Kidney tubule cell (primary cell): ENCODE measurements at regions not wholly inside any gene's neighbourhood (a gene's known extent, or its start where the extent isn't known, plus 50 kb on each side); places are given as distances from the start of the nearest gene placed in this dataset.

ENCODE experiments used
- DNase-seq: peaks from one replicate; pipeline ENCODE4 v3.0.0-alpha.2; 2018; ENCODE audit warnings: low spot score

- no peak for DNase-seq
These were observed 432.2 kb upstream of the TPM1 start for GRCh38 chr15:62610265-62610869.

GRCh38 chr15:62611002-62611401, 431.5 kb upstream of the TPM1 start:
- DNase-seq: no peak

DNA sequence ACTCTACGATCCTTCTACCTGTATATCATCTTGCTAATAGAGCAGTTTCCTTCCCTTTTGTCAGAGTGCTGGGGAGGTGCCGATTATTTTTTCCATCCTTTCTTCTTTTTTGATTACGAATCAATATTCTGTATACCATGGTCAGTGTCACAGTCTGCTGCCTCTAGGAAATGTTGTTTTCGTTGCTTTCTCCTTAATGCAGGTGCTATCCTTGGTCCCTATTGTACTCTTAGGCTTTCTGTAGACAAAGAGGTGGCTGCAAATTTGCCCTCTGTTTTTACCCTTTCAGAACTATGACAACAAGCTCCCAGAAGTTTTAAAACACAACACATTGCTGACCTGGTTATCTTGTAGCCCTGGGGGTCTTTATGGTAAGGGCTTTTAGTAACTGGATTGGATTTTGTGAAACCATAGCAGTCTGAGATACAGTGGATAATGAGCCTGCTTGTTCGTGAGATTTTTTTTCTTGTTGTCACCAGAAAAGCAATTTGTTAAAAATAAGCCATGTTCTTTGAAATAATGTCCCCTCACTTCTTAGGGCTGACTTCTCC, 430.3 kb upstream of the TPM1 start:
- DNase-seq: no peak

GRCh38 chr15:62612771-62613170, 429.8 kb upstream of the TPM1 start:
- DNase-seq: no peak

DNA sequence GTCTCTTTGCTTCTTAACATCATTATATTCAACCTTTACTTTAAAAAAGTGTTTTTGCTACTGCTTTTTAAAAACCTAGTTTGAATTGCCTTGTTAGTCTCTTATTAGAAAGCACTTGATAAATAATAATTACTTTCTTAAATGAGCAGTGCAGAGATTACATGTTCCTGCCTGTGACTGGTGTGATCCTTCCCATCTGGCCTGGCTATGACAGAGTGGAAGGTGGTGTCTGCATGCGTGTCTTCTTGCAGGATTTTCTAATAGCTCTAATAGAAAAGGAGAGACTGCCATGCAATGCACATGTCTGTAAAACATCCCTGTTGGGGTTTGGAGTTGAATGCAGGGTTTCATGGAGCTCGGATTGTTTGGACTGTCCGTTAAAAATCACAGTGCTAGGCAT, 425.8 kb upstream of the TPM1 start:
- DNase-seq: no peak

DNA sequence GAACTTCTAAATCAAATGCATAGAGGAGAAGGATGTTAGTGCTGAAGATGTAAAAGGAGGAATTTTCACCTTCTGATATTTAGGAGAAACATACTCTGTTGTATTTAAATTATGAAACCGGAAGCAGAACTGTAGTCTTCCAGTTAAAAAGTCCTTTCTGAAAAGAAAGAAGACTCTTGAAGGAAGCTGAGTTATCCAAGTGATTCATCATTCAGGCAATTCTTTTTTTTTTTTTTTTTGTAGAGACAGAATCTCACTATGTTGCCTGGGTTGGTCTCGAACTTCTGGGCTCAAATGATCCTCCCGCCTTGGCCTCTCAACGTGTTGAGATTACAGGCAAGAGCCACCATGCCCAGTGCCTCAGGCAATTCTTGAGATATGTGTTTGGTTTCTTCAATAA, 424.8 kb upstream of the TPM1 start:
- peak; percentile 10 for DNase-seq

DNA sequence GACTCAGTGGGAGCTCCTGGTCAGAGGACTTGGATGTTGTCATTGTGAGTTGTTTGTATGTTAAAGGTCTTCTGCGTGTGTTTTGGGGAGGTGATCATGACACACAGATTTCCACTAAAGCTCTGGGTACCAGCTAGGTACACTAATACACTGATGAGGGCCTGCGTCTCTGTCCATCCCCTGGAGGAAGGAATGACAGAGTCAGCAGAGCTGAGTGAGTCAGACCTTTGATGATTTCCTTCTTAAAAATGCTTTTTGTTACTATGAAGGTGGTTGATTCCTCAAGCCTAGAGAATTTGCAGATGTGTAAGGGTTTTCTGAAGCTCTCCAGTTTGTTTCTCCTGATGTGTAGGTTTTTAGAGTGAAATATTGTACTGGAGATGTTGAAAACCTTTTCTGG, 424.1 kb upstream of the TPM1 start:
- DNase-seq: peak; percentile 88

DNA sequence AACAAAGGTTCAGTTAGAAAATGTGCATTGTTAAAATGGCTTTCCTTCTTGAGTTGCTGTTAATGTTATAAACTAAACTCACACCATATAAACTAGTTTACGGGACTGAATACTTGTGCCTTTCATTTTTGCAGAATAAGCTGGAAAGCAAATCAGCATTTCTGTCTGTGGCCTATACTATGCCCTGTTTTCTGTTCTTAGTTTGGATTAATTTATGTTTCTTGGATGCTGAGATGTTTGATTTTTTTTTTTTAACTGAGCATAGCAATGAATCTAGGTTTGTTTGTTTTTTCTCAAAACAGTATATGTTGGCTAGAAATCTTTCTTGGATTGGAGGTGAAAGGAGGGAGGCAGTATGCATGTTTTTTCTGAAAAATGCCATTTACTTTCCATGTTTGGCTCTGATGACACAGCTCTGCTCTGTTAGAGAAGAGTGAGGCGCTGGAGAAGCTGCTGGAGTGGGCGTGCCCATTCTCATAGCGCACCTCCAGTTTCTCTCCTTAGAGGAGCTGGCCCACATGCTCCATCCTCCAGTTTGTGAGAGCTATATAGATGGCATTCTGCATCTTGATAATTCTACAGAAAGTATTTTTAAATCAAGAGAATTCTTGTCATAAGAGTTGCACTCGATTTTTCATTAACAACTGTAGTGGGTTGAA, 423.6 kb upstream of the TPM1 start:
- no peak for DNase-seq

DNA sequence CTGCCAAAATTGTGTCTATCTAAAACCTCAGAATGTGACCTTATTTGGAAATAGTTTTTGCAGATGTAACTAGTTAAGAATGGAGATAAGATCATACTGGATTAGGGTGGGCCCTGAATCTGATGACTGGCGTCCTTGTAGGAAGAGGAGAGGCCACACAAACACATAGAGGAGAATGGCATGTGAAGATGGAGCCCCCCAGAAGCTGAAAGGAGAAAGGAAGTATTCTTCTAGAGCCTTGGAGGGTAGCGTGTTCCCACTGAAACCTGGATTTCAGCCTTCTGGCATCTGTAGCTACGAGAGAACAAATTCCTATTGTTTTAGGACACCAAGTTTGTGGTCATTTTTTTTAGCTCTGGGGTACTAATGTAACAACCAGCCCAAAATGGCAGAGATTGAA, 423.0 kb upstream of the TPM1 start:
- no peak for DNase-seq

GRCh38 chr15:62622775-62623174, 419.8 kb upstream of the TPM1 start:
- no peak for DNase-seq

DNA sequence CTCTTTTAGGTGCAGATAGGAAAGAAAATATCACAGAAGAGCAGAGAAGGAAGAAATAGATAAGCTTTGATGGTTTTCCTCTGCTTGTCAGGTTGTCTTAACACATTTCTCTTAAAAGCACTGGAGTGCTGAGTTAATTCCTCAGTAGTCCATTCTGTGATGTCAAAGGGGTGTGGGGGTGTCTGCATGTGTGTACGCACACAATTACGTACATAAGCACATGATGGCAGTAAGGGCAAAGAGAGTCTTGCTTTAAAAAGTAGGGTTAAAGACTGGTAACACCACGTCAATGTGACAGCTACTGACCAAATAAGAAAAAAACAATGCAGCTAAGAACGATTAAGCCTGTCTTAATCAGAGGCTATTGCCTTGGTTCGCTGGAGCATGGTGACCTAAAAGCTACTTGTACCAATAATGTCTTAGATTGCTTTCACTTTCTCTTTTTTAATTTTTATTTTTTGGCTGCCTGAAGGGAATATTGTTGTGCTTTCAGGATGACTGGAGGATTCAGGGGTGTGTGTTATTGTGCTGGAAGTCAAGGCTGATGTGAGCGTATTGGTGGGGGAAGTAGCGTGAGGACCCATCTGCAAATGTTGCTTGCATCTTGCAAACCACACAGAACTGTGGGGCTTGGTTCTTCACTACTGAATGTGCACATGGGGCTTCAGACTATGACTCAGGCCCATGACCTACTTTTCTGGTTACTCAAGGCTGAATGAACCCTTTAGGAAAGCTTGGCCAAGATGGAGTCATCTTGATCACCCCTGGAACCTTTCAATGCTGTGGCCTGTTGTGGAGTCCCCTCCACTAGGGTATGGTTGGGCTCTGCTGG, 417.8 kb upstream of the TPM1 start:
- DNase-seq: peak; percentile 85

- no peak for DNase-seq
These were observed 417.0 kb upstream of the TPM1 start for GRCh38 chr15:62625429-62626033.

GRCh38 chr15:62626903-62627302, 415.6 kb upstream of the TPM1 start:
- peak; percentile 48 for DNase-seq

DNA sequence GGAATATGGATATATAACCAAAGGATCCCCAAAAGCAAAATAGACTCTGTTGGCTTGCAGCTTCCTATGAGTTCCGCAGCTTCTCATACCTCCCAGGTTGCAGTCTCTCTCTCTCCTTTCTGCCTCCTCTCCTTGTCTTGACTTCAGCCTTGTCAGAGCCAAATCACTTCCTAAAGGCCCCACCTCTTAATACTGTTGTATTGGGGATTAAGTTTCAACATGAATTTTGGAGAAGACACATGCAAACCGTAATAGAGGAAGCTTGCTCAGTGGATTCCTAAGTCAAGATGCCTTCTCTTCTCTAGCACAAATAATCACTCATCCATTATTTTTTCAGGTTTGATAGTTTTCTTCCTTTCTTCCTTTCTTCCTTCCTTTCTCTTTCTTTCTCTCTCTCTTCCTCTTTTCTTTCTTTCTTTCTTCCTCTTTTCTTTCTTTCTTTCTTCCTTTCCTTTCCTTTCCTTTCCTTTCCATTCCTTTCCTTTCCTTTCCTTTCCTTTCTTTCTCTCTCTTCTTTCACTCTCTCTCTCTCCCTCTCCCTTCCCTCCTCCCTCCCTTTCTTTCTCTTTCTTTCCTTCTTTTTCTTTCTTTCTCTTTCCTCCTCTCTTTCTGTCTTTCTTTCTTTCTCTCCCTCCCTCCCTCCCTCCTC, 411.3 kb upstream of the TPM1 start:
- no peak for DNase-seq

- DNase-seq: no peak
These were observed 405.5 kb upstream of the TPM1 start for GRCh38 chr15:62636823-62637573.

- DNase-seq: peak; percentile 61
These were observed 405.0 kb upstream of the TPM1 start for GRCh38 chr15:62637574-62637897.

- no peak for DNase-seq
These were observed 404.5 kb upstream of the TPM1 start for GRCh38 chr15:62637950-62638619.

DNA sequence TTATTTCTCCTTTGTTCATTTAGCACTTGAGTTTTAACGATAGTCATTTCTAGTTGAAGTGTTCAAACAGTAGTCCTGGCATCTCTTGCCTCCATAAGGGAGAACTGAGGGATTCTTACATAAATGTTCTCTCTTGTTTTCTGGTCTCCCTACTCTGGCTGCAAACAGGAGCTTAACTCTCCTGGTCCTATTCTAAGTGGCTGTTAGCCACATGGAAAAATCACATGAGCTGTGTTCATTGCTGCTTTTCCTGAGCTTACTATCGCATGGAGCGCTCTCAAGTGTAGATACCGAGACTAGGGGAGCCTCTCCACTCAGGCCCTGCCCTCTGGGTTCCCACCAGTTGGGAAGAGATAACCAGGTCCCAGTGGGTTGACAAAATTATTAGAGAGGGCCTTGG, 403.1 kb upstream of the TPM1 start:
- no peak for DNase-seq

- DNase-seq: no peak
These were observed 402.5 kb upstream of the TPM1 start for GRCh38 chr15:62639906-62640605.

GRCh38 chr15:62641825-62642224, 400.7 kb upstream of the TPM1 start:
- DNase-seq: no peak
